ENCODE measurements at regions not wholly inside any gene's neighbourhood (a gene's known extent, or its start where the extent isn't known, plus 50 kb on each side); places are given as distances from the start of the nearest gene placed in this dataset.

DNA sequence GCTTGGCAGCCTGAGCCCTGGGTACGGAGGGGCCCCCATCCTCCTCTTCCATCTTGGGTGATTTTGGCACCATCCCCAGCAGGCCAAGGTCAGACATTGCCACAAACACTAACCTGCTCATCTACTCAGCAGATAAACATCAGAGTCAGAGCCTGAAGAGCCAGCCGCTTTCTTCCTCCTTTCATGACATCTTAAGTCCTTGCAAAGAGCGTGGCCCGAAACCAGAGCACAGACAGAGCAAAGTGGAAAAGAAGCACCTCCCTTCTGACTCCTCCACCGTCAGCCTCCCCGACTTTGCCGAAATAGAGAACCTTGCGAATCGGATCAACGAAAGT, 60.4 kb upstream of the RPH3AL start:
- DNase-seq (no peak), ATAC-seq (no peak)

DNA sequence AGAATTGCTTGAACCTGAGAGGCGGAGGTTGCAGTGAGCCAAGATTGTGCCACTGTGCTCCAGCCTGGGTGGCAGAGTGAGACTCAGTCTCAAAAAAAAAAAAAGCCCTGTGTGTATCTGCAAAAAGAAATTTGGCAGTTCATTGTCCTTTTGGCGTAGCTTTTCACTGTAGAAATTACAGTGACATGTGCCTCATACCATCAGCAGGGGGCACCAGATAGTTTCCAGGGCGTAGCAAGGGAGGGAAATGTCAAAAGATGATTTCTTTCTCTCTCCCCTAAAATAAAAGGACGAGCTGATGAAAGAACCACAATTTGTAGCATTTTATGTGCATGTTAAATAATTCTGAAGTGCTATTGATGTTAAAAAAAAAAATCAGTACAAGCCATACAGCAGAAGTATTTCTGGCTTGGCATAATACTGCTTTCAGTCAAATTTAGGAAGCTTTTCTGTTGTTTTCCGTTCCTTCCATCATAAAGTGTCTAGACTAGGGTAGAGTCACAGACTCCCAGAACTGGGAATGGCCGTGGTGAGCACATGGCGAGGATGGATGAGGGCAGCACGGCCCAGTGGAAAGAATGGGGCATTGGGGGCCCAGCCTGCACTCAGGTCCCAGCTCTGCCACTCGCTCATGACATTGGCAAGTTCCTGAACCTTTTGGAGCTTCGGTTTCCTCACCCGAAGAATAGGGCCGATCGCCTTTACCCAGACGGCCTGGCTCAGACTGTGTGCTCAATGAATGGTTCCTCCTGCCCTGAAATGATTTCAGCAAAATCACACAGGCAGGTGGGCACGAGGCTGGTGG, 59.8 kb upstream of the RPH3AL start:
- DNase-seq (peak; percentile 64), ATAC-seq (no peak)

GRCh38 chr17:411421-412120, 59.0 kb upstream of the RPH3AL start:
- ATAC-seq (no peak), DNase-seq (no peak)

DNA sequence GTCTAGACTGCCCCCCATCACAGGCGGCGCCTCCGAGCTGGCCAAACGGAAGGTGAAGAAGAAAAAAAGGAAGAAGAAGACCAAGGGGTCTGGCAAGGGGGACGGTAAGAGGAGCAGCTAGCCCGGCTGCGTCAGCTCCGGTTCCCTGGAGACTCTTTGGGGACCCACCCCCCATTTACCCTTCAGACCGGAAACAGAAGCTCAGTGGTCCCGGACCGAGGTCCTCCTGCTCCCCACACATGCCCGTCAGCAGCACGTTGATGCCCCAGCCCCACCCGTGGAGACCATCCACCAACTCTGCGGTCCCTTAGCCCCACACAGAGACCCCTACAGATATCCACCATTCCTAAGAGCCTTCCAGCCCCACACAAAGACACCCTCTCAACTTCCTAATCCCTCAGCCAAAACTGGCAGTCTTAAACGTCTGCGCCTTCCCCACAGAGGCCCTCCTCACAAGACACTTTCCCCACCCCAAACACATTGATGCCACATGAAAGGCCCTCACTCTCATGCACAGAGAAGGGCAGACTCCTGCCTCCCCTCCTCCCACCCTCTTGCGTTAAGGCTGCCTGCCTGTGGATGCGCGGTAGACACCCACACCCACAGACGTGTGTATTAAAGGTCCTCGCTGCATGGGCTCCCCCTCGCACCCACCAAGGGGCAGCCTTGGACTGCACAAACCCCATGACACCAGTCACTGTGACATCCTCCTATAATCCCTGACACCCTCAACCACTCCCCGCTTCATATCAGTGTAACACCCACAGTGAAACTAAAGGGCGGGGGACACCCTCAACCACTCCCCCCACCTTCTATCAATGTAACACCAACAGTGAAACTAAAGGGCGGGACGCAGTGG, 58.2 kb upstream of the RPH3AL start:
- DNase-seq, result peak; percentile 62
- peak; percentile 76 for ATAC-seq

DNA sequence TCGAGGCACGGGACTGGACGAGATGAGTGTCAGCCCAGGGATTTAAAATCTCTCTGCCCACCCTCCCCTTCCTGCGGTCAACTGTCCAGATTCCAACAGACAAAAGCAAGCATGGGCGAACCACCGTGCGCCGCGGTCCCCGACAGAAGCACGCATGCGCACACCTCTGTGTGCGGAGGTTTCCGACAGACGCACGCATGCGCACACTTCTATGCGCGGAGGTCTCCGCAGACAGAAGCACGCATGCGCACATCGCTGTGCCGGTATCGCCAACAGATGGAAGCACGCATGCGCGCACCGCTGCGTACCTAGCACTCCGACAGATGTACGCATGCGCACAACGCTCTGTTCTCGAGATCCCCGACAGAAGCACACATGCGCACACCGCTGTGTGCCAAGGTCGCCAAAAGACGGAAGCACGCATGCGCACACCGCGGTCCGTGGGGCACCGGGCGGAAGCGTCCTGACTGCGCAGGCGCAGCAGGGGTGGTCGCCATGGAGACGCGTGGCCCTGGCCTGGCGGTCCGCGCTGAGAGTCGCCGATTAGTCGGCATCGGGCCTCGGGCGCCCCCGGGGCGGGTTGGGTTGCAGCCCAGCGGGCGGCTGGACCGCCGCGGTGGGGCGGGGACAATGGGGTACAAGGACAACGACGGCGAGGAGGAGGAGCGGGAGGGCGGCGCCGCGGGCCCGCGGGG, 57.4 kb upstream of the RPH3AL start:
- DNase-seq, result peak; percentile 100
- ATAC-seq, result peak; percentile 71

DNA sequence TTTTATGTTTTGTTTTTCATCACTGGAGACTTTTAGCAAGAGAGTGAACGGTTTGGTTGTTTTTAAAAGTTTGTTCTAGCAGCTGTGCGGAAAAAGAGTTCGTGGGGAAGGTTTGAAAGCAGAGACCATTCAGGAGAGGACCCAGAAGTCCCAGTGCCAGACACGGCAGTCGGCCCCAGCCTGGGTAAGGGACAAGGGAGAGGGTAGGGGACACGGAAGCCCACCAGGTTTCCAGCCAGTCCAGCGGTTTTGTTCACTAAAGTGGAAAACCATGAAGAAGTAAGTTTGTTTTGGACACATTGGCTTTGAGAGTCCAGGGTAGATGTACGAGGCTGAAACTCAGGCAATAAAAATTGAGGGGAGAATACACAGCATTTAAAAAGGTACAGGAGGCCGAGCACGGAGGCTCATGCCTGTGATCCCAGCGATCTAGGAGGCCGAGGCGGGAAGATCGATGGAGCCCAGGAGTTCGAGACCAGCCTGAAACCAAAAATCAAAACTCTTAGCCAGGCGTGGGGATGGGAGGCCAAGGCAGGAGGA, 56.8 kb upstream of the RPH3AL start:
- ATAC-seq (no peak), DNase-seq (no peak)

DNA sequence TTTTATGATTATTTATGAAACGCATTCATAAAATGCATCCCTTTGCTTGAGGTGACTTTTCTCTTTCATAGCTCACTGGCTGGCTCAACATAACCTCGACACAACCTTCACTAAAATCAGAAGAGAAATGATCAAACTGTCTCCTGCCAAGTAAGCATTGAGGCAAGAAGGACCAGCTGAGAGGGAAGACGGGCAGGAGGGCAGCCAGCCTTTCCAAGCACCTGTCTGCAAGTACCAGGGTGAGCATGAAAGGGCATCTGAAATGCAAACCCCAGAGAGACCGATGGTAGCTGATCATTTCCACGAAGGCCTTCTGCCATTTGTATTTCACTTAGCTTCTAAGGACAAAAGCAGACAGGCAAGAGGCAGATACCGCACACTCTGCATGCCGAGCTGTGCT, 52.1 kb upstream of the RPH3AL start:
- no peak for DNase-seq
- no peak for ATAC-seq
